HCT116 (cell line): ENCODE measurements at regions not wholly inside any gene's neighbourhood (a gene's known extent, or its start where the extent isn't known, plus 50 kb on each side); places are given as distances from the start of the nearest gene placed in this dataset.

ENCODE experiments used
- ATAC-seq: fragments of 200-7000 bp; cut with Tn5 transposase; 2 replicates; pipeline ENCODE4 v1.9.1; 2020; ENCODE audit warnings: mild to moderate bottlenecking, moderate library complexity
- BruUV-seq: library from RNA; stranded (reverse); fragments of 400-500 nt; replicated peaks from 2 replicates; lab custom pipeline; 2021; lab: Mats Ljungman, UMichigan
- CTCF ChIA-PET: fragments of 300-600 bp; sonication (Branson Sonifier 250); formaldehyde crosslinking; loops from one replicate; lab custom pipeline; 2021; ENCODE audit warnings: antibody characterized with exemption; lab: Charles Lee
- POLR2A ChIA-PET: fragments of 300-600, 350-600 bp; sonication (Branson Sonifier 250); formaldehyde crosslinking; loops from one replicate; lab custom pipeline; 2021; ENCODE audit warnings: antibody characterized with exemption; lab: Charles Lee
- RAD21 ChIA-PET, 2 experiments: fragments of 300-600 bp; sonication (Branson Sonifier 250); formaldehyde crosslinking; loops; one replicate each; lab custom pipeline; 2023; ENCODE audit warnings: low total read pairs in 2 of 2; ENCODE audit not compliant: uncharacterized antibody in 2 of 2, unreplicated experiment in 2 of 2, low non-redundant PET in 1 of 2; lab: Charles Lee
- DNase-seq: peaks from one replicate; pipeline ENCODE4 v3.0.0-alpha.2; 2010; ENCODE audit warnings: low read depth, low spot score
- H2AFZ ChIP-seq: fragments of 200-600 bp; shearing (Covaris generic), sonication (generic); 2 replicates; pipeline ENCODE4 v1.6.1; 2017; ENCODE audit warnings: low read depth, mixed run types, mixed read lengths, antibody characterized with exemption, low read length; ENCODE audit not compliant: poor library complexity, severe bottlenecking
- H3K27ac ChIP-seq: 2 replicates; pipeline ENCODE4 v1.5.1; 2012; ENCODE audit warnings: low read depth, low read length
- H3K27me3 ChIP-seq: fragments of 200-600 bp; sonication (generic); 2 replicates; pipeline ENCODE4 v1.6.1; 2016; ENCODE audit warnings: mixed run types, low read length, mixed read lengths; ENCODE audit not compliant: insufficient read depth
- H3K36me3 ChIP-seq, 2 experiments: fragments of 200-500 bp in 1 of 2; fragments of 200-600 bp in 1 of 2; sonication (Bioruptor generic) in 1 of 2; sonication (generic) in 1 of 2; 2 replicates each; pipeline versions ENCODE4 v1.5.1 to v1.6.1; 2014 to 2016; ENCODE audit warnings: low read length in 2 of 2, inconsistent platforms in 1 of 2, mixed read lengths in 1 of 2, mixed run types in 1 of 2; ENCODE audit not compliant: insufficient read depth in 2 of 2, control insufficient read depth in 1 of 2
- H3K4me1 ChIP-seq, 2 experiments: fragments of 200-600 bp in 1 of 2; sonication (generic) in 1 of 2; 2 replicates each; pipeline versions ENCODE4 v1.5.1 to v1.6.1; 2012 to 2017; ENCODE audit warnings: low read length in 2 of 2, inconsistent platforms in 1 of 2, mild to moderate bottlenecking in 1 of 2, mixed read lengths in 1 of 2, mixed run types in 1 of 2, moderate library complexity in 1 of 2; ENCODE audit not compliant: insufficient read depth in 2 of 2, control insufficient read depth in 1 of 2
- H3K4me2 ChIP-seq: fragments of 200-600 bp; sonication (generic); 2 replicates; pipeline ENCODE4 v1.6.1; 2017; ENCODE audit warnings: mixed run types, low read length, mixed read lengths
- H3K4me3 ChIP-seq, 2 experiments: fragments of 200-600 bp in 1 of 2; sonication (generic) in 1 of 2; replicated peaks in 1 of 2; 2 replicates each; pipeline ENCODE4 v1.5.1; 2011 to 2016; ENCODE audit warnings: low read length in 2 of 2, control low read depth in 1 of 2, low read depth in 1 of 2, mild to moderate bottlenecking in 1 of 2, mixed read lengths in 1 of 2, mixed run types in 1 of 2
- H3K79me2 ChIP-seq: fragments of 200-600 bp; sonication (generic); 2 replicates; pipeline ENCODE4 v1.6.1; 2017; ENCODE audit warnings: mild to moderate bottlenecking, mixed run types, low read length, moderate library complexity, mixed read lengths; ENCODE audit not compliant: insufficient read depth
- H3K9ac ChIP-seq: fragments of 200-600 bp; sonication (generic); 2 replicates; pipeline ENCODE4 v1.6.1; 2016; ENCODE audit warnings: low read length, mixed read lengths
- H3K9me2 ChIP-seq: fragments of 200-600 bp; sonication (generic), shearing (Covaris generic); 2 replicates; pipeline ENCODE4 v1.6.1; 2017; ENCODE audit warnings: mixed run types, mild to moderate bottlenecking, moderate library complexity; ENCODE audit not compliant: insufficient read depth
- H3K9me3 ChIP-seq, 2 experiments: fragments of 200-500 bp in 1 of 2; fragments of 200-600 bp in 1 of 2; sonication (Bioruptor generic) in 1 of 2; sonication (generic) in 1 of 2; 2 replicates each; pipeline ENCODE4 v1.6.1; 2014 to 2017; ENCODE audit warnings: low read length in 2 of 2, mixed read lengths in 2 of 2, inconsistent platforms in 1 of 2, low read depth in 1 of 2, mild to moderate bottlenecking in 1 of 2, mixed run types in 1 of 2, moderate library complexity in 1 of 2; ENCODE audit not compliant: control insufficient read depth in 1 of 2, insufficient read depth in 1 of 2
- H4K20me1 ChIP-seq: fragments of 200-600 bp; sonication (generic), shearing (Covaris generic); 2 replicates; pipeline ENCODE4 v1.6.1; 2017; ENCODE audit warnings: mixed run types, mild to moderate bottlenecking, moderate library complexity; ENCODE audit not compliant: insufficient read depth
- CBX3 ChIP-seq: IDR thresholded peaks from 2 replicates; pipeline ENCODE4 v1.6.1; 2012; ENCODE audit warnings: low read depth
- ELF1 ChIP-seq: IDR thresholded peaks from 2 replicates; pipeline ENCODE4 v1.6.1; 2012; ENCODE audit warnings: low read depth, borderline replicate concordance
- FOSL1 ChIP-seq: IDR thresholded peaks from 2 replicates; pipeline ENCODE4 v1.6.1; 2012; ENCODE audit warnings: low read depth
- POLR2A ChIP-seq: IDR thresholded peaks from 2 replicates; pipeline ENCODE4 v1.7.0; 2011; ENCODE audit warnings: borderline replicate concordance; ENCODE audit not compliant: insufficient read depth, insufficient read length; ENCODE audit errors: extremely low read depth
- POLR2AphosphoS5 ChIP-seq: IDR thresholded peaks from 2 replicates; pipeline ENCODE4 v1.6.1; 2011; ENCODE audit warnings: mild to moderate bottlenecking, low read depth, low read length, moderate library complexity
- RAD21 ChIP-seq: IDR thresholded peaks from 2 replicates; pipeline ENCODE4 v1.6.1; 2012; ENCODE audit warnings: low read depth, mild to moderate bottlenecking
- SP1 ChIP-seq: IDR thresholded peaks from 2 replicates; pipeline ENCODE4 v1.6.1; 2012; ENCODE audit warnings: low read depth
- SRF ChIP-seq: IDR thresholded peaks from 2 replicates; pipeline ENCODE4 v1.6.1; 2012; ENCODE audit warnings: low read depth
- TCF7L2 ChIP-seq: IDR thresholded peaks from 2 replicates; pipeline ENCODE4 v1.7.0; 2011; ENCODE audit warnings: borderline replicate concordance, inconsistent platforms; ENCODE audit not compliant: insufficient read depth, insufficient read length; ENCODE audit errors: extremely low read depth
- YY1 ChIP-seq: IDR thresholded peaks from 2 replicates; pipeline ENCODE4 v1.6.1; 2011; ENCODE audit warnings: low read length, low read depth, moderate library complexity, mild to moderate bottlenecking; ENCODE audit not compliant: insufficient replicate concordance; ENCODE audit errors: extremely low read depth
- intact Hi-C: fragments of 100-400 bp; cut with micrococcal nuclease; formaldehyde crosslinking; loops from 2 replicates; pipeline ENCODE4 v1.10.0; 2022
- TF ChIP-seq, protein P1 (sequence below): IDR thresholded peaks from 2 replicates; pipeline ENCODE4 v1.6.1; 2012
- TF ChIP-seq, protein P2 (sequence below): IDR thresholded peaks from 2 replicates; pipeline ENCODE4 v1.6.1; 2012; ENCODE audit warnings: low read depth
- TF ChIP-seq, protein P3 (sequence below): IDR thresholded peaks from 2 replicates; pipeline ENCODE4 v1.6.1; 2011; ENCODE audit warnings: mild to moderate bottlenecking, low read length, moderate library complexity; ENCODE audit not compliant: insufficient replicate concordance; ENCODE audit errors: extremely low read depth

DNA sequence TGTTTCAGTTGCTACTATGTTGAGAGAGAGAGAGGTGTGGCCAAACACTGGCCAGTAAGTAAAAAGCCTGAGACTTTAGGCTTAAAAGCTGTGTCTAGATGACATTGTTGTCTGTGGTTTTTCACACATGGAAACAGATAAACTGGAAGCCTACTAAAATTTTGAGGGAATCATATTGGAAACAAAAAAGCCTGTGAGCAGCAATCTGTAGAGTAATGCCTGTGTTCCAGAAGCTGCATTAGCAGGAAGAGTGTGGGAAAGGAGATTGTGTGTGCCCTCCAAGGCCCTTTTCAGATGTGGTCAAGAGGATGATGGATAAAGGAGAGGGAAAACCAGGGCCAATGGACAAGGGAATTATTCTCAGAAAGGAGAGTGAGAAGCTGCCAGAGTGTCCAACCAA is 236.3 kb upstream of the SPRED2 start:
- Histone ChIP-seq H3K9me3 (peaks cover 0 to 10% of the 10 kb centered on the region in 2 experiments; a peak in 2 of 4 replicates), H3K4me1 (peaks cover 0 to 8% of the 10 kb centered on the region in 2 experiments; a peak in 2 of 4 replicates), H4K20me1 (no peaks in the 10 kb centered on the region), H3K27ac (no peak overlapping the region), H3K36me3 (no peaks in the 10 kb centered on the region), H3K9ac (no peak overlapping the region), H3K9me2 (no peaks in the 10 kb centered on the region), H3K4me3 (no peak overlapping the region), H3K27me3 (no peaks in the 10 kb centered on the region), H3K4me2 (no peak overlapping the region), H2AFZ (no peak overlapping the region), H3K79me2 (no peaks in the 10 kb centered on the region)
- DNase-seq: no peak
- no peak for ATAC-seq
- BruUV-seq: no TSS peak
- TF ChIP-seq YY1 (no peak), CBX3 (no peak), SRF (no peak), FOSL1 (no peak), RAD21 (no peak), POLR2AphosphoS5 (no peak), ELF1 (no peak), SP1 (no peak), TCF7L2 (no peak), POLR2A (no peak)
- TF ChIP-seq, protein P1, sequence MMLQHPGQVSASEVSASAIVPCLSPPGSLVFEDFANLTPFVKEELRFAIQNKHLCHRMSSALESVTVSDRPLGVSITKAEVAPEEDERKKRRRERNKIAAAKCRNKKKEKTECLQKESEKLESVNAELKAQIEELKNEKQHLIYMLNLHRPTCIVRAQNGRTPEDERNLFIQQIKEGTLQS: no peak
- TF ChIP-seq, protein P2, sequence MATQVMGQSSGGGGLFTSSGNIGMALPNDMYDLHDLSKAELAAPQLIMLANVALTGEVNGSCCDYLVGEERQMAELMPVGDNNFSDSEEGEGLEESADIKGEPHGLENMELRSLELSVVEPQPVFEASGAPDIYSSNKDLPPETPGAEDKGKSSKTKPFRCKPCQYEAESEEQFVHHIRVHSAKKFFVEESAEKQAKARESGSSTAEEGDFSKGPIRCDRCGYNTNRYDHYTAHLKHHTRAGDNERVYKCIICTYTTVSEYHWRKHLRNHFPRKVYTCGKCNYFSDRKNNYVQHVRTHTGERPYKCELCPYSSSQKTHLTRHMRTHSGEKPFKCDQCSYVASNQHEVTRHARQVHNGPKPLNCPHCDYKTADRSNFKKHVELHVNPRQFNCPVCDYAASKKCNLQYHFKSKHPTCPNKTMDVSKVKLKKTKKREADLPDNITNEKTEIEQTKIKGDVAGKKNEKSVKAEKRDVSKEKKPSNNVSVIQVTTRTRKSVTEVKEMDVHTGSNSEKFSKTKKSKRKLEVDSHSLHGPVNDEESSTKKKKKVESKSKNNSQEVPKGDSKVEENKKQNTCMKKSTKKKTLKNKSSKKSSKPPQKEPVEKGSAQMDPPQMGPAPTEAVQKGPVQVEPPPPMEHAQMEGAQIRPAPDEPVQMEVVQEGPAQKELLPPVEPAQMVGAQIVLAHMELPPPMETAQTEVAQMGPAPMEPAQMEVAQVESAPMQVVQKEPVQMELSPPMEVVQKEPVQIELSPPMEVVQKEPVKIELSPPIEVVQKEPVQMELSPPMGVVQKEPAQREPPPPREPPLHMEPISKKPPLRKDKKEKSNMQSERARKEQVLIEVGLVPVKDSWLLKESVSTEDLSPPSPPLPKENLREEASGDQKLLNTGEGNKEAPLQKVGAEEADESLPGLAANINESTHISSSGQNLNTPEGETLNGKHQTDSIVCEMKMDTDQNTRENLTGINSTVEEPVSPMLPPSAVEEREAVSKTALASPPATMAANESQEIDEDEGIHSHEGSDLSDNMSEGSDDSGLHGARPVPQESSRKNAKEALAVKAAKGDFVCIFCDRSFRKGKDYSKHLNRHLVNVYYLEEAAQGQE: no peak
- TF ChIP-seq, protein P3, sequence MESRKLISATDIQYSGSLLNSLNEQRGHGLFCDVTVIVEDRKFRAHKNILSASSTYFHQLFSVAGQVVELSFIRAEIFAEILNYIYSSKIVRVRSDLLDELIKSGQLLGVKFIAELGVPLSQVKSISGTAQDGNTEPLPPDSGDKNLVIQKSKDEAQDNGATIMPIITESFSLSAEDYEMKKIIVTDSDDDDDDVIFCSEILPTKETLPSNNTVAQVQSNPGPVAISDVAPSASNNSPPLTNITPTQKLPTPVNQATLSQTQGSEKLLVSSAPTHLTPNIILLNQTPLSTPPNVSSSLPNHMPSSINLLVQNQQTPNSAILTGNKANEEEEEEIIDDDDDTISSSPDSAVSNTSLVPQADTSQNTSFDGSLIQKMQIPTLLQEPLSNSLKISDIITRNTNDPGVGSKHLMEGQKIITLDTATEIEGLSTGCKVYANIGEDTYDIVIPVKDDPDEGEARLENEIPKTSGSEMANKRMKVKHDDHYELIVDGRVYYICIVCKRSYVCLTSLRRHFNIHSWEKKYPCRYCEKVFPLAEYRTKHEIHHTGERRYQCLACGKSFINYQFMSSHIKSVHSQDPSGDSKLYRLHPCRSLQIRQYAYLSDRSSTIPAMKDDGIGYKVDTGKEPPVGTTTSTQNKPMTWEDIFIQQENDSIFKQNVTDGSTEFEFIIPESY: no peak
- ChIA-PET POLR2A (no interaction called here), RAD21 (no interaction called here), CTCF (no interaction called here)
- intact Hi-C loops: no loop called here
